Heart left ventricle (tissue), 16 donors: ENCODE measurements at regions not wholly inside any gene's neighbourhood (a gene's known extent, or its start where the extent isn't known, plus 50 kb on each side); places are given as distances from the start of the nearest gene placed in this dataset.
"Not testable (repeated sequence)": the region's sequence is repeated elsewhere in the genome, so short reads cannot be mapped to it uniquely, and the experiment has no call there.

ENCODE experiments used
- ATAC-seq, 4 donors: fragments of 200-7000 bp; cut with Tn5 transposase; one replicate each; pipeline ENCODE4 v1.9.1; 2020 to 2022; ENCODE audit warnings: moderate library complexity in 4 of 4, mild to moderate bottlenecking in 3 of 4, moderate number of reproducible peaks in 1 of 4
- DNase-seq, 5 donors: peaks; one replicate each; pipeline ENCODE4 v3.0.0-alpha.2; 2020
- H3K27ac ChIP-seq, 12 donors: fragments of 200-600 bp; sonication (generic) in 4 of 12; one replicate each; pipeline versions ENCODE4 v1.5.0 to v1.8.0; 2016 to 2022; ENCODE audit warnings: mild to moderate bottlenecking in 2 of 12
- H3K27me3 ChIP-seq, 9 donors: fragments of 200-600 bp; sonication (generic) in 2 of 9; one replicate each; pipeline versions ENCODE4 v1.5.1 to v1.8.0; 2016 to 2022; ENCODE audit warnings: mild to moderate bottlenecking in 3 of 9
- H3K36me3 ChIP-seq, 9 donors: fragments of 200-600 bp; sonication (generic) in 2 of 9; one replicate each; pipeline versions ENCODE4 v1.5.0 to v1.8.0; 2018 to 2022; ENCODE audit warnings: mild to moderate bottlenecking in 2 of 9
- H3K4me1 ChIP-seq, 12 donors: fragments of 200-600 bp; sonication (generic) in 4 of 12; one replicate each; pipeline versions ENCODE4 v1.5.0 to v1.8.0; 2016 to 2022; ENCODE audit warnings: mild to moderate bottlenecking in 3 of 12
- H3K4me3 ChIP-seq, 12 donors: fragments of 200-600 bp; sonication (generic) in 4 of 12; one replicate each; pipeline versions ENCODE4 v1.5.0 to v1.8.0; 2017 to 2022; ENCODE audit warnings: mild to moderate bottlenecking in 9 of 12, moderate library complexity in 4 of 12
- H3K9me3 ChIP-seq, 12 donors: fragments of 200-600 bp; sonication (generic) in 4 of 12; one replicate each; pipeline versions ENCODE4 v1.5.0 to v1.8.0; 2016 to 2022; ENCODE audit warnings: mild to moderate bottlenecking in 1 of 12
- CTCF ChIP-seq, 12 donors: fragments of 200-600 bp; sonication (generic) in 4 of 12; IDR thresholded peaks; one replicate each; pipeline versions ENCODE4 v1.5.0 to v1.8.0; 2018 to 2022; ENCODE audit warnings: antibody characterized with exemption in 12 of 12, mild to moderate bottlenecking in 5 of 12
- POLR2A ChIP-seq, 2 donors: fragments of 450-650 bp; IDR thresholded peaks; one replicate each; pipeline ENCODE4 v1.6.1; 2017; ENCODE audit warnings: antibody characterized with exemption in 2 of 2, mild to moderate bottlenecking in 2 of 2, moderate library complexity in 2 of 2
- WGBS, 4 donors: extraction: QIAGEN DNeasy Blood & Tissue Kit in 2 of 4; methylation state at CpG; one replicate each; pipeline versions ENCODE4 v1.1.5 to v1.1.7; 2013 to 2018; 5-methylcytosine and 5-hydroxymethylcytosine counted together
- intact Hi-C, 10 donors: fragments of 100-400 bp; cut with DNase I; formaldehyde crosslinking; loops; one replicate each; pipeline versions ENCODE4 v1.11.1 to v1.14.2; 2022
- donor health status: ischemic (EF 13 %, LVEDD 7.1; RV severe dilation, severe dysfunction).
- donor health status: healthy with polysubstance abuse.
- donor health status: DM: no; HTN: yes; CAD: no.
- donor health status: DM: no; HTN: no; CAD: no.
- donor health status: ischemic (EF 25% LVEDD 6.9; RV normal size, moderate dysfunction).
- donor health status: ischemic (EF 25% LVEDD 5.7; RV mildly dilated, moderate dysfunction).
- donor health status: healthy.
- donor health status: DM: yes; HTN: yes; CAD: no.
- donor health status: ischemic (EF 35%, LVEDD 5.7; RV mildly dilated, moderate dysfunction).
- donor health status: nonischemic (EF 11% LVEDD 7.7; RV severe dilation, severe dysfunction).
- donor health status: DM: yes; HTN: yes; CAD: no.
- donor health status: PGD.
- donor health status: ischemic (EF 29% LVEDD 5.4; RV normal size, mild dysfunction).
- donor health status: nonischemic (EF 23%, LVEDD 6.1; RV moderate dilation, normal function).

GRCh38 chr3:71926262-71926600 is 141.3 kb upstream of the PROK2 start:
- ATAC-seq (no peak), DNase-seq (no peak)
- Histone ChIP-seq H3K4me1 (peaks cover 0 to 6% (median 0%) of the 10 kb centered on the region in 12 donors), H3K36me3 (no peaks in the 10 kb centered on the region), H3K9me3 (no peaks in the 10 kb centered on the region), H3K27ac (no peak overlapping the region), H3K4me3 (no peak overlapping the region), H3K27me3 (peaks cover 0 to 23% (median 0%) of the 10 kb centered on the region in 9 donors)
- peak in 4 of 12 donors; percentile 10 to 20 (median 17) for TF ChIP-seq CTCF (IDR thresholded peaks at IDR 0.05)
- no peak for TF ChIP-seq POLR2A (IDR thresholded peaks at IDR 0.05)
- intact Hi-C loops: no loop called here
- WGBS, 4 donors: 40 to 52% (median 47%) methylated on average over 2 of the region's 2 CpGs

- H3K36me3 ChIP-seq, ATAC-seq, intact Hi-C loops, H3K27ac ChIP-seq, H3K4me3 ChIP-seq, H3K4me1 ChIP-seq, DNase-seq, H3K9me3 ChIP-seq: not testable (repeated sequence)
- 76 to 83% (median 82%) methylated on average over 12 to 13 of the region's 13 CpGs for WGBS, 4 donors
- peaks cover 0 to 24% (median 0%) of the 10 kb centered on the region in 9 donors for H3K27me3 ChIP-seq
These were observed 140.7 kb upstream of the PROK2 start for GRCh38 chr3:71925511-71926261.

GRCh38 chr3:71924721-71925120 is 139.8 kb upstream of the PROK2 start:
- intact Hi-C loops: no loop called here
- 75 to 90% (median 82%) methylated on average over 2 of the region's 2 CpGs for WGBS, 4 donors
- Histone ChIP-seq H3K4me3 (no peak overlapping the region), H3K9me3 (no peaks in the 10 kb centered on the region), H3K4me1 (no peaks in the 10 kb centered on the region), H3K36me3 (no peaks in the 10 kb centered on the region), H3K27ac (no peak overlapping the region), H3K27me3 (peaks cover 0 to 28% (median 0%) of the 10 kb centered on the region in 9 donors)
- no peak for TF ChIP-seq POLR2A (IDR thresholded peaks at IDR 0.05)
- no peak for TF ChIP-seq CTCF (IDR thresholded peaks at IDR 0.05)
- ATAC-seq (no peak), DNase-seq (no peak)

GRCh38 chr3:71921036-71921435 is 136.1 kb upstream of the PROK2 start:
- Histone ChIP-seq H3K27ac (no peak overlapping the region), H3K4me3 (no peak overlapping the region), H3K27me3 (peaks cover 0 to 42% (median 0%) of the 10 kb centered on the region in 9 donors), H3K9me3 (no peaks in the 10 kb centered on the region), H3K36me3 (no peaks in the 10 kb centered on the region), H3K4me1 (peaks cover 0 to 7% (median 0%) of the 10 kb centered on the region in 12 donors)
- TF ChIP-seq CTCF (IDR thresholded peaks at IDR 0.05) (no peak), POLR2A (IDR thresholded peaks at IDR 0.05) (no peak)
- WGBS, 4 donors: 86 to 93% (median 90%) methylated on average over 1 of the region's 1 CpG
- DNase-seq: no peak
- intact Hi-C loops: no loop called here
- no peak for ATAC-seq

GRCh38 chr3:71919572-71919971 is 134.6 kb upstream of the PROK2 start:
- no peak for ATAC-seq
- Histone ChIP-seq H3K36me3 (no peaks in the 10 kb centered on the region), H3K4me3 (no peak overlapping the region), H3K27ac (no peak overlapping the region), H3K27me3 (peaks cover 0 to 50% (median 0%) of the 10 kb centered on the region in 9 donors), H3K4me1 (peaks cover 0 to 7% (median 0%) of the 10 kb centered on the region in 12 donors), H3K9me3 (no peaks in the 10 kb centered on the region)
- 51 to 59% (median 53%) methylated on average over 3 of the region's 3 CpGs for WGBS, 4 donors
- no peak for TF ChIP-seq POLR2A (IDR thresholded peaks at IDR 0.05)
- no peak for TF ChIP-seq CTCF (IDR thresholded peaks at IDR 0.05)
- no peak for DNase-seq
- intact Hi-C loops: no loop called here
